SKM-1 (cell line): ENCODE measurements at regions not wholly inside any gene's neighbourhood (a gene's known extent, or its start where the extent isn't known, plus 50 kb on each side); places are given as distances from the start of the nearest gene placed in this dataset.
"Not testable (repeated sequence)": the region's sequence is repeated elsewhere in the genome, so short reads cannot be mapped to it uniquely, and the experiment has no call there.

Source experiments
- DNase-seq: peaks from one replicate; lab custom pipeline; 2025; ENCODE audit not compliant: unreplicated experiment; lab: John Stamatoyannopoulos, UW

DNA sequence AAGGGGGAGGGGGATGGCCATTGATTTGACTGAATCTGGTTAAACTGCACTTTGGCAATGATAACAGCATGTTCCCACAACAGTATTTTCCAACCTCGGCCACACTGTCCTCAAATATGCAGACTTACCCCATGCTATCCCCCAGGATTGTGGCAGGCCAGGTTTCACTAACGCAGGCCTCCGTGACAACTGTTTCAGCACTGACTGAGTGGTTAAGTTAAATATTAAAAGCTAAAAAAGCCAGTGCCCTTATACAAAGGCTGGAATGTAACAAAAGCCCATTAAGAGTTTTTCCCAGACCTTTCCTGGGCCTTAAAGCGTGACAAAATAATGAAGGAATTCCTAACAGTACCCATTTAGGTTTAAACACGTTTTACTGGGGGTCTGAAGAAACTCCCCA lies 202.9 kb downstream of the USP25 start:
- no peak for DNase-seq

DNA sequence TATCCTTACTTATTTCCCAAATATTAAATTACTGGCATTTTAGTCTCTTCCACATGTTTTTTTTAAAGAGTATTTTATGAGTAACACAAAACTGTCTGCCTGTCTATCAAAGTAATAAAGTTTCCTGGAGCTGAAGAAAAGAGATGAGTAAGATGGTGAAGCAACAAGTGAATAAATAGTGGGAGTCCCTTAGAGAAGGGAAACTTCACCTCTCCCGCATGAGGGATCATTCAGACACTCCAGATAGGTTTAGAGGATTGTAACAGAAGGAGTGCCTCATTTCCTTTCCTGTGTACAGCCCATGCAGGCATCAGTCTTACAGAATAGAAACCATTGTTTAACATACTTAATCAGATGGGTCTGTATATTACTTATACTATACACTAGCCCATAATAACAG lies 205.7 kb downstream of the USP25 start:
- DNase-seq: no peak

DNA sequence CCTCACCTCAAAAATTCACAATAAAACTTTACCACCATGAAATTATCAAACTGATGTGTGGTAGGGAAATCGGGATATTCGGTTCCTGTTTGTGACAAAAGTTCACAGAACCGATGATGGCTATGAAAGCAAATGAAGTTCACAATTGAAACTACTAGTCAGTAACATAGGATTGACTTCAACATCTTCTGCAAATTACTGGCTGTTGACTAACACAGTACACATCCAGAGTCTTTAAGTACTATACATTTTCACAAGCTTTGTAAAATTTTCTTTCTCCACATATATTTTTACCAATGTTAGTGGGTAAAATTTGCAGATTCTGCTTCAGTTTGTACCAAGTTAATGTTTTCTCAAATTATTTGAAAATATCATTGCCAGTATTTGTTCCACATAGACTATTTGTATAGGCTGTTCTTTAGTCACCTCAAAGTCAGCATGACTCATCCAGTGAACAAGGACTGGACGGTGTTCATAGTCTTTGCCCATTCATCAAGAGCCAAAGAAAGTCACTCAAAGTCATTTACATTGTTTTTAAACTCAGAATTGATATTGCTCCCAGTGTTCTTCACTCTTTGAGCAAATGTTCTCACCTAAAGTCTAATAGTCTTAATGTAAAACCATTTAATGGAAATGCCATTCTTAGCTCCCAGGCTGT lies 213.4 kb downstream of the USP25 start:
- no peak for DNase-seq

DNA sequence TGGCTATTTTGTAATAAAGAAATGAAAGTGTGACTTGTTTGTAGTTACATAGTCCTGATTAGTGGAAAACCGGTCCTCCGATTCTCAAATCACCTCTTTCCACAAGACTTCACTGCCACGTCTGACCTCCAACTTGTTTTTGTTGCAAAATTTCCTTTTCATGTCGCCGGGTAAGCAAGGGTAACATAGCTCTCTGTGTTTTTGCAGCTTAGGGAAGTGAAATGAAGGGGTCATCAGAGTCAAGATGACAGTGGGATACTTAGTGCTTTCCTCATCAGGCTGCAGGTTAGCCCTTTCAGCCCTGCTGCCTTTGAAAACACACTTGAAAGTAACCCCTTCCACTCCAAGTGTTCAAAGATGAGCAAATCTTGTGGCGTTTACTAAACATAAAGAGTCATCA lies 217.9 kb downstream of the USP25 start:
- DNase-seq: no peak

DNA sequence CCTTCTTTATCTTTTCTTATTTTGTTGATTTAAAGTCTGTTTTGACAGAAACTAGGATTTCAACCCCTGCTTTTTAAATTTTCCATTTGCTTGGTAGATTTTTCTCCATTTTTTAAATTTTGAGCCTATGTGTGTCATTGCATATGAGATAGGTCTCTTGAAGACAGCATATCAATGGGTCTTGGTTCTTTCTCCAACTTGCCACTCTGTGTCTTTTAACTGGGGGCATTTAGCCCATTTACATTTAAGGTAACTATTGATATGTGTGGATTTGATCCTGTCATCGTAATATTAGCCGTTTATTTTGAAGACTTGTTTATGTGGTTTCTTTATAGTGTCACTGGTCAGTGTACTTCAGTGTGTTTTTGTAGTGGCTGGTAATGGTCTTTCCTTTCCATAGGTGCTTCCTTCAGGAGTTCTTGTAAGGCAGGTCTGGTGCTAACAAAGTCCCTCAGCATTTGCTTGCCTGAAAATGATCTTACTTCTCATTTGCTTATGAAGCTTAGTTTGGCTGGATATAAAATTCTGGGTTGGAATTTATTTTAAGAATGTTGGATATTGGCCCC lies 223.9 kb downstream of the USP25 start:
- no peak for DNase-seq

DNA sequence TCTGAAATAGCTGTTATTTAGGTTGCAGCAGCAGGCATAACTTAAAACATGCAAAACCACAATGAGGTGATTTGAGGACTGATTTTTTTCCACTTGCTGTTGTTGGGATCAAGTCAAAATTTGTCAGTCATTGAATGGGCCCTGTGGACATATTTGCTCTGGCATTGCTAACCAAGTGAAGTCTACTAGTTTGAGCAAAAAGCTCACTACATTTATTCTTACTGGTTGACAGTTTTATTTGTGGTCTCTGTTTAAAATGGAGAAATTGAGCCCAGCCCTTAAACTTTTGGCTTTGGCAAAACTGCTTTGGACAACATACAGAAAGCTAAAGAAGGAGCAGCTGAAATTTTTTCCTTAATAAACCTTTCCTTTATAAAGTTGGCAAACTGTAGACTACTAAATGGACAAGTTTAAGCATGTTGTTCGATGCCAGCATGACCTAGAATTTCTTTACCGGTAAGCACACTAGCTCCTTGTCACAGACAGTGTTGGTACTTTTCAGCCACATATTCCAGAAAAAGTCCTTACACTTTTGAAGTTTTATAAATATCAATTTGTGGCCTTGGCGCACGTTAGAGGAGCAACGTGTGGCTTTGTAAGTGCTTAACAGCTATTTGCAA lies 234.6 kb downstream of the USP25 start:
- DNase-seq: no peak

DNA sequence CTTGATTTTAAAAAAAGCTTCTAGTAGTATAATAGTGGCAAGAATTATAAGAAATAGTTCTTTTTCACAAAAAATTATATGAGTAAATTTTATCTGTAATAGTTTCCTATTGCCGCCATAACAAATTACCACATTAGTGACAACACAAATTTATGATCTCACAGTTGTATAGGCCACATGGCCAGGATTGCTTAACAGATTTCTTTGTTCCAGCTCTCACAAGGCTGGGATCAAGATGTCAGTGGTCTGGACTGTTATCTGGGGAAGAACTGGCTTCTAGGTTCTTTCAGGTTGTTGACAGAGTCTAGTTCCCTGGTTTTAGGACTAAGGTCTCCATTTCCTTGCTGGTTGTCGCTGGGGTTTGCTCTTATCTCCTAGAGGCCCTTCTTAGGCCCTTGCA lies 236.4 kb downstream of the USP25 start:
- no peak for DNase-seq

DNA sequence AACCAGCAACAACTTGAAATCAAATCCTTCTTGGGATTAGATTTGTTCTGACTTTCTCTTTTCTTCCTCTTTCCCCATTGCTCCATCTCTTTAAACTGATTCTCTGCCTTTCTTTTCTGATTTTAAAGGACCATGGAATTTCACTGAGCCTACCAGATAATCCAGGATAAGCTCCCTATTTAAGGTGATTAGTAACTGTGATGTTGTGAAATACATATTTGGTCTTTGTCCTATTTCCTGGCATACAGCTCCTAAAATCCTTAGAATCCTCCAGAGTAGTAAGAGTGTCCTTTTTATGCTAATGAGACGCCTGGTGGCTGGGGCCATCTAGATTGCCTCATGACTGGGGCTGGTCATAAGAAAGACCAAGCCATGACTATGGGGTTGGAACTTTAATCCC lies 236.9 kb downstream of the USP25 start:
- no peak for DNase-seq

DNA sequence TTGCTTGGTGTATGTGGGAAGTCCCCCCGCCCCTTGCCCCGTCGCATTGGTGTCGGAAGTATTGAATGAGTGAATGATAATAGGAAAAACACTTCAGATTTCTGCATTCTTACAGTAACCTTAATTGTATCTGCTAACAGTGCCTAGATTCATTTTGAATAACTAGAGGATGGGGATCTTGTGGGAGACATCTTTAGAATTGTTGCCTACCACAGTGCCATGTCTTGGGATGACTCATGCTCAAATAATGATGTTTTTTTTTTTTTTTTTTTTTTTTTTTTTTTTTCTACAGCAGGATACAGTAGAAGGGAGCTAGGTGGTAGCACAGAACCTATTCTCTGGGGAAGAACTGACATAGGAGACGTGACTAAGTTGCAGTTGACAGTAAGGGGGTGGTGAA lies 237.9 kb downstream of the USP25 start:
- DNase-seq: no peak

DNA sequence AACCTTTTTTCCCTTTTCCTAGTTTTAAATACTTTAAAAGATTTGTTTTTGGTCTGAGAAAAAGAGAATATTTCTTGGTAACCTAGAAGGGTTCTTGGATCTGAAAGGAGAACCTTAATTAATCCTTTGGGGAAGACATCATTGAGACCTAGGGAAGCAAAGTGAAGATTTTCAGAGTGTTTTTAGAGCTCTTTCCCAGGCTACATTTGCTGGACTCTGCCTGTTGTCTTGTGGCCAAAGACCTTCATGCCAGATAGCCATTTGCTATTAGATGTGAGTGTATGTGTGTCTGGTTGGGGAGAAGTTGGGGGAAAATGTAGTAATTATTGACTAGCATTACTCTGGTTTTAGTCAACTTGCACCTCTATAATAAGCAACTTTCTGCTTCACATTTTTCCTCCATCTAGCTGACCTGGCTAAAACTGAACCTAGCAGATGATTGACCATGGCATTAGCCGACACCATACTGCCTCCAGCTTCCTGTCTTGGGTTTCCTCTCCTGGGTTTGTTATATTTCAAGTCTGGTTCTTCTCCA lies 239.1 kb downstream of the USP25 start:
- DNase-seq: no peak

DNA sequence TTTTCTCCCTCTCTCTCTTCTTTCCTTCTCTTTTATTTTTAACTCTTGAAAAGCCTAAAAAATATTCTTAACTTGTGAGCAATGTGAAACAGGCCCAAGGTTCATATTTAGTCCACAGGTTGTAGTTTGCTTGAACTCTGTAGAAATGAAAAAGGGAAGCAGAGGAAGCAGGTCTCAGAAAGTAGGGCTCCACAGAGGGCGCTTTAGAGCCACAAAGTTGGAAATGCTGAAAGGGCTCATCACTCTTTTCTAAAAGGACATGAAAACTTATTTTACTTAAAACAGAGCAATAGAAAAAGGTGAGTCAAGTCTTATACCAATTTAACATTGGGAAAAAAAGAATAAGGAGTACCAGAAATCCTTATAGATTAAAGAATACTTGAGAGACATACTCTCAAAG lies 247.0 kb downstream of the USP25 start:
- no peak for DNase-seq

DNA sequence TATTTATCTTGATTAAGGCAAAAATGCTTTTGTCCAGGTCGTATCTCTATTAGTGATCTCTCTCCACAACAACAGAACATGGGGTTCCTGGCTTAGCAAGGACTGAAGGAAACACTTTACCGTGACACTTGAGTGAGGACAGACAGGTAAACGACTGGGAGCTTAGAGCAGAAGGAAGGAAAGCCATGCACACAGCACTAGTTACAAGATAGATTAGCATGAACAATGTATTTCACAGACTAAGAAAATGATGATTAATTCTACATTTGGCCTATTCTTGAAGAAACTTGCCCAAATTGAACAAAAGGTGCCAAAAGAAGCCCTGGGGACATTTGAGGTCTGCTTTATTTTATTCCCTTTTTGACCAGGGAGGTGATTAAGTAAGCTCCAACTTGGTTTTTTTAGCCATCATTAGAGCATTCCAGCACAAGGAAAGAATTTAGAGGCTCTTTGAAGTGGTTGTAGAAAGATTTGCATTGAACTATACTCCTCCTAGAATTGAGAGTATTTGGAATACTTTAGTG lies 248.5 kb downstream of the USP25 start:
- DNase-seq: no peak

DNA sequence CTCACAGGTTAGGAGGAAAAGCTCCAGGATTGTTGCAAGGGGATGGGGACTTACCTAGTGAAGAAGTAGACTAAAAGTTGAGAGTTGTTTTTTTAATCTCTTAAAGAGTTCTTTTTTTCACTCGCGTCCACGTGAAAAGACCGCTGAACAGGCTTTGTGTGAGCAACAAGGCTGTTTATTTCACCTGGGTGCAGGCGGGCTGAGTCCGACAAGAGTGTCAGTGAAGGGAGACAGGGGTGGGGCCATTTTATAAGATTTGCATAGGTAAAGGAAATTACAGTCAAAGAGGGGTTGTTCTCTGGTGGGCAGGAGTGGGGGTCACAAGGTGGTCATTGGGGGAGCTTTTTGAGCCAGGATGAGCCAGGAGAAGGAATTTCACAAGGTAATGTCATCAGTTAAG lies 249.7 kb downstream of the USP25 start:
- not testable (repeated sequence) for DNase-seq

DNA sequence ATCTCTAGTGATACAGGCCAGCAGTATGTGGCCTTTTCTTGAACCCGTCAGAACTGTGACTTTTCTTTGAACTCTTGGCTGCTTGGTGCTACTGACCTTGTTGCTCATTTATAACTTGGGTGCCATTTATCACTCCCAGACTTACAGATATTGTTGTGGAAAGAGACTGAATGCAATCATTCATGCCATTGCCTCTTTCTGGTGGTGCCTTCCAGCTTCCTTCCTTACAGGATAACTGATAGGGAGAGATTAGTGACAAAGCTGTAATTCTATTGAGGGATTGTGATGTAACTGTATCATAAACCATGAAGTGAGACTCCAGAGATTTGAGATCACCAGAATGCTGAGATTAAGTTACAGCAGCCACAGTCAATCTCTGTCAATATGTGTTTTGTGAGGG lies 256.5 kb downstream of the USP25 start:
- no peak for DNase-seq

DNA sequence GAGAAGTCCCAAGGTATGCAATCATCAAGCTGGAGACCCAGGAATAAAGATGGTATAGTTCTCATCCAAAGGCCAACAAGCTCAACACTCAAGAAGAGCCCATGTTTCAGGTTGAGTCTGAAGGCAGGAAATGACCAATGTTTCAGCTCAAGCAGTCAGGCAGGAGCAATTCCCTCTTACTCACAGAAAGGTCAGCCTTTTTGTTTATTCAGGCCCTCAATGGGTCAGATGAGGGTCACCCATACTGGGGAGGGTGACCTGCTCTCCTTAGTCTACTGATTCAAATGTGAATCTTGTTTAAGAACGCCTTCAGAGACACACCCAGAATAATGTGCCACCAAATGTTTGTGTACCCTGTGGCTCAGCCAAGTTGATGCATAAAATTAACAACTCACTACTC lies 262.4 kb downstream of the USP25 start:
- DNase-seq: no peak

DNA sequence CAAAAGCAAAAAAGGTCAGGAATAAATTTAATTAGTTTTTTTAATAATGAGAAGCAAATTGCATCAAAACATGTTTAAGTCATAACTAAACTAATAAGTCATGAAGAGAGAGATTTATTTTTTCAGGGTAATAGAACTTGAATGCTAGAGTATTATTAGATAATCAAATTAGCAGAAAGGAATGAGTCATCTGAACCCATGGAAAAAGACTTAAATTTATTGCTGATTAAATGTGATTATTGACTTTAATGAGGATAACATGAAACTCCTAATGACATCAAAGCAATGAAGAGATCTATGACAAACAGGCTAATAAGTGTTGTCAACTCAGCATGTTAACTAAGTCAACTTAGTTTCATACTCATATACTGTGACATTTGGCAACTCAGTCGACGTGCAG lies 264.2 kb downstream of the USP25 start:
- DNase-seq: no peak

DNA sequence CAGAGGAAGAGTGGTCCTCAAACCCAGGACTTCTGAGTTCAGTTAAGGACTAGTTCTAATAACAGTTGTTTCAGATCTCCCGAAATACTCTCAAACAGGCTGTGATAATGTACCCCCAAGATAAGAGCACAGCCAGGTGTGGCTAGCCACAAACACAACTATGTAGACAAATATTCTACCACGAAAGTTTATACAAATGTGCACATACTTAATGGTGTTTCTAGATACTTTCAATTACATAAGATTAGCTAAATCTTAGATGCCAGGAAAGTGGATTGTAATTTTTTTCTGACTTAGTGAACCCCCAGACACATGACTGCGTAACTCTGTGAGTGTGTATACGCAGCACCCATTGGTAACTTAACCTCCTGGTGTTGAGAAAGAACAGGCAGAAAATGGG lies 270.0 kb downstream of the USP25 start:
- DNase-seq: no peak

DNA sequence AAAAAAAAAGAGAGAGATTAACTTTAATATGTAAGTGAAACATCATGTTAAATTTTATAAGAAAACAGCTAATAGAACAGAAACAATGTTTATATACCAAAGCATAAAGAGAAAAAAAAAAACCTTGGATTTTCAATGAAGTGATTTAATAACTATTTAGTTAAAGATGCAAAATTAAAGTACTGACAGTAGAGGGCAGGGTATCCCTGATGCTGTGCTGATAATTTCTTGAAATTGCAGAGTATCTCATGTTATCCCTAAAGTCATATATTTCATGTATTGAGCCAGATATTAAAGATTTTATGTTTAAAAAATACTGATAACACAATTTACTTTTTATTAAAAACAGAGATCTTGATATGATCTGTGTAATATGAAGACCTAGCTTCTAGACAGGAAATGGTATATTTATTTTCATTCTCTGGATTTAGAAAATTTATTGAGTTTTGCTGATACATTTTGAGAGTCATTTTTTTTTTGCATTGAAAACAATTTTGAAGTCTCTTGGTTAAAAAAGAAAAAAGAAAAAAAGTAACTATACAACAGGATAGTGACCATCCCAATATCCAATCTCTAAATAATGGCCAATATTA lies 273.2 kb downstream of the USP25 start:
- DNase-seq: no peak

DNA sequence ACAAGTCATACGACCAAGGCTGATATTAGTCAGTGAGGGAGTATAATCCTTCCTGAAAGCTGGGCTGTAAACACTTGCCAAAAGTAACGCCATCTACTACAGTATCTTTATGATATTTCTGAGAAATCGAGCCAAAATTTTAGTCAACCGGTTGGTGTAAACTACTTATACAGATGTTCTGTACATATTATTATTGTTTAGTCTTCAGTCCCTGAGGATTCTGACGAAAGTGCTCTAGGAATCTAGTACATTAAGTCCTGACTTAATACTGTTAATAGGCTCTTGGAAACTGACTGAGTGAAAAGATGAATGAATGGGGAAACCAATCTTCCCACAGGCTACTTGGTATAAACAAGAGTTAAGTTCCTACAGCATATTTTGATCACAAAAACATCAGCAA lies 274.3 kb downstream of the USP25 start:
- DNase-seq: no peak

DNA sequence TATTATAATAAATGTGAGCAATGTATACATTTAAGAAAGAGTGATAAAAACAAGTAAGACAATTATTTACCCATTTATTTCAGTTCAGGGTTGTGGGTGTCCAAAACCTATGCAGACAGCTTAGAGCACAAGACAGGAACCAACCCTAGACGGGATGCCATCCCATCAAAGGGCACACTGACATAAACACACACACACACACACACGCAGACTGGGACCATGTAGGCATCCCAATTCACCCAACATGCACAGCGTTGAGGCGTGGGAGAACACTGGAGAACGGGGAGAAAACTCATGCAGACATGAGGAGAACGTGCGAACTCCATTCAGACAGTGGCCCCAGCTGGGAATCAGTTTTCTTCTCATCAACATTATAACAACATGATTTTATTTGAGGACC lies 274.7 kb downstream of the USP25 start:
- DNase-seq: no peak

DNA sequence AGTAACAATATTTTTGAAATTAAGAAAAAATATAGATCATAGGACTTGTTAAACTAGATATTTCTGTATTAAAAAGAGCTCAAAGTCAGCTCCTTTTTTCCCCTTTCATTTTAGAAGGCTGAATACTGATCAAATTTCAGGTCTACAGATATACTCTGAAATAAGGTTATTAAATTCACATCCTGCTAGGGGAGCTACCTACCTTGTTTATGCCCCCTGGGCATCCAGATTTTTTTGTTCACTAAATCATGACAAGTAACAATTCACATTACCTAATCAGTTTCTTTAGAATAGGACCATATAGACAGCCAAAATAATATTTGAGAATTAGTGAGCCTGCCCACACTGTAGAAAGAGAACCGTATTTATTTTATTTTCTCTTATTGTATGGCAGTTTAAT lies 276.2 kb downstream of the USP25 start:
- no peak for DNase-seq

DNA sequence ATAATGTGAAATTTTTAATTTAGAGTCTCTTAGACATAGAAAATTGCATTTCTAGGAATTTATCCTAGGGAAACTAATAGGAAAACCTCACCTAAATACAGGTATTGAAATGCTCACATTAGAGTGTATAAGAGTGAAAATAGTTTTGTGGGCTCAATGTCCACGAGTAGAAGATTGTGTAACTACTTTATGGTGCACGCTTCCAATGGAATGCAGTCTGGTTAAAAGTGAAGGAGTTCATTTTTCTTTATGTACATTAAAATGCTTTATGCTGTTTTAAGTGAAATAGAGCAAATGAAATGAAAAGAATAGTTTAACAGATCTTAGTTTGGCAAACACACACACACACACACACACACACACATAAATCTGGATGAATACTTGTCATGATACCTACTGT lies 278.2 kb downstream of the USP25 start:
- DNase-seq: no peak
